Pulmonary artery endothelial cell (primary cell): ENCODE measurements at regions not wholly inside any gene's neighbourhood (a gene's known extent, or its start where the extent isn't known, plus 50 kb on each side); places are given as distances from the start of the nearest gene placed in this dataset.
"Not testable (repeated sequence)": the region's sequence is repeated elsewhere in the genome, so short reads cannot be mapped to it uniquely, and the experiment has no call there.

ENCODE experiments used
- DNase-seq: peaks from one replicate; pipeline ENCODE4 v3.0.0-alpha.2; 2011; ENCODE audit warnings: low read depth, low spot score

GRCh38 chr3:176075491-176075890, 1121.8 kb downstream of the TBL1XR1 start:
- DNase-seq = no peak

- DNase-seq = no peak
Observed at GRCh38 chr3:176075046-176075445, 1122.2 kb downstream of the TBL1XR1 start.

DNA sequence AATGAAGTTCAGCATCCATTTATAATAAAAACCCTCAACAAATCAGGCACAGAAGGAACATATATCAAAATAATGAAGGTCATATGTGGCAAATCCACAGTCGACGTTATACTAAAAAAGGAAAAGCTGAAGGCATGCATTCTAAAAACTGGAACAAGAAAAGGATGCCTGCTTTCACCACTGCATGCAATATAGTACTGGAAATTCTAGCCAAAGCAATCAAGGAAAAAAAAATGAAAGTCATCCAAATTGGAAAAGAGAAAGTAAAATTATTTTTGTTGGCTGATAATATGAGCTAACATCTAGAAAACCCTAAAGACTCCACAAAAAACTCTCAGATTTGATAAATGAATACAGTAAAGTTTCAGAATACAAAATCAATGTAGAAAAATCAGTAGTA, 1123.2 kb downstream of the TBL1XR1 start:
- no peak for DNase-seq

DNA sequence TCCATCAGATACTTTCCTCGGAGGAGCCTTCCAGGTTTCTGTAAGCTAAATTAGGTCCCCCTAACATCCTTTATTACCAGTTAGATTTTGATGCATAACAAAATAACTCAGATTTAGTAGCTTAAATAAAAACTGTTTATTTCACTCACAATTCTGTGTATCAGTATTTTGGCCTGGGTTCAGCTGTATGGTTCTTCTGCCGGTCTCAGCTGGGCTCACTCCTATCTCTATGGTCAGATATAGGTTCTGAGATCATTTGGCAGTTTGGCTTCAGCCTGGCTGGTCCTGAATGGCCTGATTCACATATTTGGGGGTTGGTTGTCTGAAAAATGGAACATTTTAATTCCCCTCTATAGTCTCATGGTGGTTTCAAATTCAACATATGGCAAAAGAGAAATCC, 1125.3 kb downstream of the TBL1XR1 start:
- DNase-seq = no peak

GRCh38 chr3:176068750-176069149, 1128.5 kb downstream of the TBL1XR1 start:
- no peak for DNase-seq

GRCh38 chr3:176058856-176059255, 1138.4 kb downstream of the TBL1XR1 start:
- DNase-seq = no peak

DNA sequence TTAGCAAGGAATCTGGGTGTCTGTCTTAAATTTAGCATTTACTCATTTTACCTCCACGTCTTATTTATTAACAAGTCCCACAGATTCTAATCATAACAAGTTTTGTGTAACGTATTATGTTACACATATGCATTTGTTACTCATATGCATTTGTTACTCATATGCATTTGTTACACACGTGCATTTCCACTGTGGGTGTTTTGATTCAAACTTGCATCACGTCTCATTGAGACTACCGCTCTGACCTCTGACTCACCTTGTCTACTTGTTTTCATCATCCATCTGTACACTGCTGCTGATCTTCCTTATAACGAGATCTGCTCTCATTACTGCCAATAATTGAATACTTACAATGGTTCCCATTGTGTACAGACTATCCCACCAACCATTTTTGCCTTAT, 1141.4 kb downstream of the TBL1XR1 start:
- DNase-seq = no peak

GRCh38 chr3:176051766-176052165, 1145.5 kb downstream of the TBL1XR1 start:
- DNase-seq = no peak

DNA sequence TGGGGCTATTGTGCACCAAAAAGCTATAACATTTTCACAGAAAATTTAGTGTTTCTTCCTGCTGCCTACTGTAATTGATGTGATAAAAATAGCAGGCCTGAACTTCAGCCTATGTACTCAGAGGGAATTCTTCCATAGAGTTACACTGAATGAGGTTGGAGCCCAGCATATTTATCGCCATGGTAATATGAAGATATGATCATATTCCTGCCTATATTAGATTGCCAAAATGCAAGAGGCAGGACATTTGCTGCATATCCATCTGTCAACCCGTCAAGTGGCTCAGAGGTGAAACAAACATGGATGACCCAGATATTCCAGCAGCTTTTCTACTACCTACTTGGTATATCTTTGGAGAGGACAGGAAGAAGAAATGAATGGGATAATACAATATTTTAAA, 1150.6 kb downstream of the TBL1XR1 start:
- DNase-seq = no peak

DNA sequence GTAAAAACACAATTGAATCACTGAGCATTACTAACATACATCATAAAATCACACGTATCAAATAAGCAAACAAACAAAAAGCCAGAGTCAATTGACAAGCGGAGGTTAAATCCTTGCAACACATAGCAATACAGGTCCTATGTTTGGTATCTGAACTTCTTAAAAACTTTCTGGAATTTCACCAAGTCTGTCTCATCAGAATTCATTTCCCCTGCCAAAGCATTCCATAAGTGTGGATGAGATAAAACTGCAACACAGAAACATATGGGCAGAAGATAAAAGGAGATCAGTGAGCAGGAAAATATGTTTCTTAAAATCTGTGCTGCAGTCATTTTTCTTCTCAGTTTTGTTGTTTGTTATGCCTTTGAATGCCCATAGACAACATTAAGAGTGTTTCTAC, 1155.5 kb downstream of the TBL1XR1 start:
- no peak for DNase-seq

DNA sequence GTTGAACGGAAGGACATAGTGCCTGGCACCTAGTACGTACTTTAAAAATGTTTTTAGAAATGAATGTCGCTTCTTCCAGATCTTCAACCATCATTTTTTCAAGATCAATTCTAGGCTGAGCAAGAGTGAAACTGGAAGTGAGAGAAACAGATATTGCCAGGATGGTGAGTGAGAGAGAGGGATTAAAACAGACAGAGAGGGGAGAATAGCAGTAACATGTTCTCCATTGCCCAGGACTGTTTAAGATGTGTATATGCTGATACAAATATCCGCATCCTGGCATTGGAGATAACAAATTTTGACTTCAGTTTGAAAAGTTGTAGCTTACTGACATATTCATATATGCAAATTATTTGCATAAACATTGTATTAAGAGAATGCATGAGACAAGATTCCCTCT, 1156.1 kb downstream of the TBL1XR1 start:
- DNase-seq = no peak

- no peak for DNase-seq
Observed at GRCh38 chr3:176037636-176038035, 1159.6 kb downstream of the TBL1XR1 start.

DNA sequence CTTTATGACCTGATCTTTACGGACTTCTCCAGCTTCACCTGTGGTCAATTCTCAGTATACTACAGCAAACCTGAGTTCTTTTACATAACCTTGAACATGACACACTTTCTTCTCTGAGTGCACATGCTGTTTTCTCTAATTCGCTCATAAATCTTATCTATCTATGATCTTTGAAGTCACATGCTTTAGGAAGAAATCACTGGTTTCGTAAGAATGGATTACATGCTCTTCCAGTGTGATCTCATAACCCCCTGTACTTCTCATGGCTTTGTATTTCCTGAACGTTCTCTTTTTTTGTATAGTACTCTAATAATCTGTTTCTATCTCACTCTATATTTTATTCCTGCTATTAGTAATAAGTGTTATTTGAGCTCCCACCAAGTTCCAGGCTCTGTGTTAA, 1165.2 kb downstream of the TBL1XR1 start:
- DNase-seq = no peak

GRCh38 chr3:176016203-176016602, 1157.1 kb downstream of the NAALADL2 start:
- DNase-seq = not testable (repeated sequence)

GRCh38 chr3:176015228-176015627, 1156.1 kb downstream of the NAALADL2 start:
- not testable (repeated sequence) for DNase-seq

GRCh38 chr3:176009256-176009655, 1150.1 kb downstream of the NAALADL2 start:
- no peak for DNase-seq

DNA sequence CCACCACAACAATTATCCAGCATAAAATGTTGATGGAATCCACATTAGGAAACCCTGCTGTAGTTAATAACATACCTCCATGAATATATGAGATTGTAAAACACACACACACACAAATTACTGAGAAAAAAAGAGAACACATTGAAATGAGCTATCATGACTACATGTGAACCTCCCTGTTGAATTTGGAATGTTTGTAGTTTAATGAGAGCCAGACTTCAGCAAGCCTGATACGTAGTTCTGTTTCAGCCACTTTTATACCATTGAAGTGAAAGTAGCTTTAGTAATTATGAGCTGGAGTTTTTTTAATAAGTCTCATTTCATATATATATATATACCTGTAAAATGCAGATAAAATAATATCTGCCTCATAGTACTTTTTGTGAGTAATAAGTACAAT, 1146.4 kb downstream of the NAALADL2 start:
- DNase-seq = no peak

GRCh38 chr3:175989161-175989560, 1130.0 kb downstream of the NAALADL2 start:
- DNase-seq = no peak

DNA sequence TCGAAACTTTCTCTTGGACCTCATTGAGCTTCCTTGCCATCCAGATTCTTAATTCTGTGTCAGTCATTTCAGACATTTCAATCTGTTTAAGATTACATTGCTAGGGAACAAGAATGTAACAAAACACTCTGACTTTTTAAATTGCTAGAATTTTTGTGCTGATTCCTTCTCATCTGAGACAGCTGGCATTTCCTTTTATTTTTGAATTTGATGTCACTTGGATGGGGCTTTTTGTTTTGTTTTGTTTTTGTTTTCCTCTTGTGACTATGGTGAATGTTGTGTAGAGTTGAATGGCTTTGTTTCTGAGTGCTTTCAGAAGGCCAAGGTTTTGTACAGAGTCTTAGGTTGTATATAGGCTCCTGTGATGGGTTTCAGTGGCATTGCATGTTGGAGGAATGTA, 1129.3 kb downstream of the NAALADL2 start:
- DNase-seq = no peak

GRCh38 chr3:175985781-175986180, 1126.6 kb downstream of the NAALADL2 start:
- DNase-seq = no peak

DNA sequence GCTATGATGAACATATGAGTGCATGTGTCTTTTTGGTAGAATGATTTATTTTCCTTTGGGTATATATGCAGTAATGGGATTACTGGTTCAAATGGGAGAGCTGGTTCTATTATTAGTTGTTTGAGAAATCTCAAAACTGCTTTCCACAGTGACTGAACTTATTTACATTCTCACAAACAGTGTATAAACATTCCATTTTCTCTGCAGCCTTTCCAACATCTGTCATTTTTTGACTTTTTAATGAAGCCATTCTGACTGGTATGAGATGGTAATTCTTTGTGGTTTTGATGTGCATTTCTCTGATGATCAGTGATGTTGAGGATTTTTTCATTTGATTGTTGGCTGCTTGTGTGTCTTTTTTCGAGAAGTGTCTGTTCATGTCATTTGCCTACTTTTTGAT, 1124.2 kb downstream of the NAALADL2 start:
- no peak for DNase-seq

GRCh38 chr3:175980486-175981090, 1121.5 kb downstream of the NAALADL2 start:
- DNase-seq = no peak

DNA sequence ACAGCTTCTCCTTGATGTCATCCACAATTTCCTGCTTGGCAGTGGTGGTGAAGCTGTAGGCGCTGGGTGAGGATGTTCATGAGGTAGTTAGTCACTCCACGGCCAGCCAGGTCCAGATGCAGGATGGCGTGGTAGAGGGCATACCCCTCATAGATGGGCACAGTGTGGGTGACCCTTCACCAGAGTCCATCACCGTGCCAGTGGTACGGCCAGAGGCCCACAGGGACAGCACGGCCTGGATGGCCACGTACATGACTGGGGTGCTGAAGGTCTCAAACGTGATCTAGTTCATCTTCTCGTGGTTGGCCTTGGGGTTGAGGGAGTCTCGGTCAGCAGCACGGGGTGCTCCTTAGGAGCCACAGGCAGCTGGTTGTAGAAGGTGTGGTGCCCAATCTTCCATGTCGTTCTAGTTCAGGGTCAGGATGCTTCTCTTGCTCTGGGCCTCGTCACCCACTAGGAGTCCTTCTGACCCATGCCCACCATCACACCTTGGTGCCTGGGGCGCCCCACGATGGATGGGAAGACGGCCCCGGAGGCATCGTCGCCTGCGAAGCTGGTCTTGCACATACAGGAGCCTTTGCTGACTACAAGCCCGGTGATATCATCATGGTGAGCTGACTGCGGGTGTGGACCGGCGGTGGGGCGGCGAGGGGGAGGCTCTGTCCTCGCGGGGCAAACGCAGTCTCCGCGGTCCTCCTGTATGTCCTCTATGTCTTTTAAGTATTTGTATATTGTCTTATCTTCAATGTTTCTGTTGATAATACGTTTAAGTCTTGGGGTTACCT, 1119.0 kb downstream of the NAALADL2 start:
- no peak for DNase-seq
